Endodermal cell (in vitro differentiated cells): ENCODE measurements at regions not wholly inside any gene's neighbourhood (a gene's known extent, or its start where the extent isn't known, plus 50 kb on each side); places are given as distances from the start of the nearest gene placed in this dataset.

ENCODE experiments used
- DNase-seq: peaks from one replicate; pipeline ENCODE4 v3.0.0-alpha.2; 2017
- H3K27ac ChIP-seq: 2 replicates; pipeline ENCODE4 v1.5.1; 2013; ENCODE audit warnings: mild to moderate bottlenecking, low read depth, low read length, moderate library complexity
- H3K27me3 ChIP-seq: 2 replicates; pipeline ENCODE4 v1.6.1; 2013; ENCODE audit warnings: mild to moderate bottlenecking, low read length, moderate library complexity; ENCODE audit not compliant: insufficient read depth, control insufficient read depth, poor library complexity, severe bottlenecking
- H3K36me3 ChIP-seq: 2 replicates; pipeline ENCODE4 v1.7.0; 2013; ENCODE audit warnings: mild to moderate bottlenecking, low read length, moderate library complexity; ENCODE audit not compliant: control insufficient read depth, insufficient read depth
- H3K4me1 ChIP-seq: one replicate; pipeline ENCODE4 v1.7.0; 2013; ENCODE audit warnings: low read length; ENCODE audit not compliant: control insufficient read depth, insufficient read depth
- H3K4me3 ChIP-seq: 2 replicates; pipeline ENCODE4 v1.5.1; 2013; ENCODE audit warnings: mild to moderate bottlenecking, low read length, moderate library complexity
- H3K9ac ChIP-seq: 2 replicates; pipeline ENCODE4 v1.6.1; 2013; ENCODE audit warnings: mild to moderate bottlenecking, low read length, moderate library complexity; ENCODE audit not compliant: poor library complexity, severe bottlenecking; ENCODE audit errors: extremely low read depth
- H3K9me3 ChIP-seq: 2 replicates; pipeline ENCODE4 v1.6.1; 2013; ENCODE audit warnings: mild to moderate bottlenecking, low read length, moderate library complexity; ENCODE audit not compliant: control insufficient read depth
- H3K27ac Mint-ChIP-seq: 2 replicates; pipeline ENCODE4 v1.8.0; 2020; ENCODE audit warnings: mixed read lengths
- H3K27me3 Mint-ChIP-seq: 2 replicates; pipeline ENCODE4 v1.8.0; 2021; ENCODE audit warnings: mild to moderate bottlenecking, mixed read lengths; ENCODE audit not compliant: insufficient read depth
- H3K36me3 Mint-ChIP-seq: 2 replicates; pipeline ENCODE4 v1.8.0; 2020; ENCODE audit warnings: low read depth, mixed read lengths
- H3K4me1 Mint-ChIP-seq: 2 replicates; pipeline ENCODE4 v1.8.0; 2020; ENCODE audit warnings: mixed read lengths
- H3K4me3 Mint-ChIP-seq: 2 replicates; pipeline ENCODE4 v1.8.0; 2020; ENCODE audit warnings: mild to moderate bottlenecking, moderate library complexity, mixed read lengths
- H3K9me3 Mint-ChIP-seq: 2 replicates; pipeline ENCODE4 v1.8.0; 2020; ENCODE audit warnings: mild to moderate bottlenecking, mixed read lengths
- CTCF ChIP-seq: fragments of 200-600 bp; sonication (generic); conservative IDR thresholded peaks from 2 replicates; pipeline ENCODE4 v1.5.0; 2021; ENCODE audit warnings: antibody characterized with exemption, mild to moderate bottlenecking
- WGBS, 2 experiments: methylation state at CpG; one replicate each; pipeline versions ENCODE4 v1.1.5 to v1.1.7; 2013; ENCODE audit warnings: missing lambda C conversion rate in 2 of 2, mixed read lengths in 1 of 2; ENCODE audit not compliant: insufficient coverage in 1 of 2, insufficient read length in 1 of 2; 5-methylcytosine and 5-hydroxymethylcytosine counted together

- H3K4me3 ChIP-seq, result no peak overlapping the region
- Mint-ChIP-seq H3K9me3 (no peaks in the 10 kb centered on the region), H3K27ac (no peak overlapping the region), H3K4me1 (peaks cover 14% of the 10 kb centered on the region), H3K27me3 (no peaks in the 10 kb centered on the region), H3K36me3 (no peaks in the 10 kb centered on the region), H3K4me3 (no peak overlapping the region)
- DNase-seq, result no peak
- H3K4me1 ChIP-seq, result no peaks in the 10 kb centered on the region
- no peaks in the 10 kb centered on the region for H3K36me3 ChIP-seq
- 97% methylated on average over 4 to 6 of the region's 6 CpGs for WGBS, 2 experiments
- H3K9me3 ChIP-seq, result no peaks in the 10 kb centered on the region
- H3K9ac ChIP-seq, result no peak overlapping the region
- TF ChIP-seq CTCF, result no peak
- no peak overlapping the region for H3K27ac ChIP-seq
- no peaks in the 10 kb centered on the region for H3K27me3 ChIP-seq
These were observed 674.1 kb downstream of the NR2F1-AS1 start for GRCh38 chr5:92906798-92907376.

- Mint-ChIP-seq H3K4me3 (no peak overlapping the region), H3K36me3 (no peaks in the 10 kb centered on the region), H3K27ac (no peak overlapping the region), H3K4me1 (no peaks in the 10 kb centered on the region), H3K27me3 (no peaks in the 10 kb centered on the region), H3K9me3 (no peaks in the 10 kb centered on the region)
- Histone ChIP-seq H3K27ac (no peak overlapping the region), H3K36me3 (no peaks in the 10 kb centered on the region), H3K4me3 (no peak overlapping the region), H3K27me3 (no peaks in the 10 kb centered on the region), H3K4me1 (no peaks in the 10 kb centered on the region), H3K9ac (no peak overlapping the region), H3K9me3 (no peaks in the 10 kb centered on the region)
- 90% methylated on average over 3 of the region's 3 CpGs; no CpG with 5 or more reads in 1 of the 2 experiments for WGBS, 2 experiments
- DNase-seq, result no peak
- no peak for TF ChIP-seq CTCF
These were observed 677.0 kb downstream of the NR2F1-AS1 start for GRCh38 chr5:92904021-92904420.

GRCh38 chr5:92899611-92900010 lies 681.4 kb downstream of the NR2F1-AS1 start:
- no peak for DNase-seq
- Histone ChIP-seq H3K9ac (no peak overlapping the region), H3K4me3 (no peak overlapping the region), H3K4me1 (no peaks in the 10 kb centered on the region), H3K36me3 (no peaks in the 10 kb centered on the region), H3K27ac (no peak overlapping the region), H3K27me3 (no peaks in the 10 kb centered on the region), H3K9me3 (no peaks in the 10 kb centered on the region)
- no peak for TF ChIP-seq CTCF
- H3K36me3 Mint-ChIP-seq, result no peaks in the 10 kb centered on the region
- H3K4me3 Mint-ChIP-seq, result no peak overlapping the region
- no peaks in the 10 kb centered on the region for H3K9me3 Mint-ChIP-seq
- 78% methylated on average over 4 of the region's 4 CpGs; no CpG with 5 or more reads in 1 of the 2 experiments for WGBS, 2 experiments
- no peaks in the 10 kb centered on the region for H3K4me1 Mint-ChIP-seq
- no peak overlapping the region for H3K27ac Mint-ChIP-seq
- H3K27me3 Mint-ChIP-seq, result no peaks in the 10 kb centered on the region
